H9 (cell line): ENCODE measurements at regions not wholly inside any gene's neighbourhood (a gene's known extent, or its start where the extent isn't known, plus 50 kb on each side); places are given as distances from the start of the nearest gene placed in this dataset.

ENCODE experiments used
- DNase-seq: peaks from one replicate; pipeline ENCODE4 v3.0.0-alpha.2; 2017
- H2AFZ ChIP-seq: one replicate; pipeline ENCODE4 v1.6.1; 2013; ENCODE audit warnings: mild to moderate bottlenecking, low read length, control low read depth, moderate library complexity
- H2AK5ac ChIP-seq: 2 replicates; pipeline ENCODE4 v1.6.1; 2013; ENCODE audit warnings: low read length, control low read depth, mixed read lengths; ENCODE audit not compliant: insufficient read length
- H2BK120ac ChIP-seq: one replicate; pipeline ENCODE4 v1.6.1; 2013; ENCODE audit warnings: low read depth, mild to moderate bottlenecking, low read length, control low read depth, inconsistent platforms; ENCODE audit not compliant: poor library complexity, severe bottlenecking
- H2BK12ac ChIP-seq: 2 replicates; pipeline ENCODE4 v1.6.1; 2013; ENCODE audit warnings: low read length, control low read depth, mixed read lengths, low read depth; ENCODE audit not compliant: insufficient read length
- H2BK15ac ChIP-seq: 2 replicates; pipeline ENCODE4 v1.6.1; 2013; ENCODE audit warnings: low read depth, low read length, control low read depth
- H2BK20ac ChIP-seq: one replicate; pipeline ENCODE4 v1.6.1; 2013; ENCODE audit warnings: low read depth, mild to moderate bottlenecking, low read length, control low read depth, inconsistent platforms; ENCODE audit not compliant: poor library complexity, severe bottlenecking
- H2BK5ac ChIP-seq: 2 replicates; pipeline ENCODE4 v1.6.1; 2013; ENCODE audit warnings: low read length, control low read depth, mixed read lengths; ENCODE audit not compliant: insufficient read length
- H3K14ac ChIP-seq: 2 replicates; pipeline ENCODE4 v1.6.1; 2013; ENCODE audit warnings: low read length, control low read depth; ENCODE audit not compliant: insufficient read depth
- H3K18ac ChIP-seq: 2 replicates; pipeline ENCODE4 v1.6.1; 2013; ENCODE audit warnings: low read depth, mild to moderate bottlenecking, mixed read lengths, low read length, control low read depth; ENCODE audit not compliant: insufficient read length
- H3K23ac ChIP-seq: 2 replicates; pipeline ENCODE4 v1.6.1; 2013; ENCODE audit warnings: low read length, control low read depth, mixed read lengths, low read depth; ENCODE audit not compliant: insufficient read length
- H3K23me2 ChIP-seq: 2 replicates; pipeline ENCODE4 v1.6.1; 2013; ENCODE audit warnings: low read depth, mild to moderate bottlenecking, mixed read lengths, low read length, control low read depth; ENCODE audit not compliant: insufficient read length, poor library complexity, severe bottlenecking
- H3K27ac ChIP-seq: 2 replicates; pipeline ENCODE4 v1.5.1; 2013; ENCODE audit warnings: low read length, control low read depth, mixed read lengths, low read depth; ENCODE audit not compliant: insufficient read length
- H3K27me3 ChIP-seq: 2 replicates; pipeline ENCODE4 v1.6.1; 2013; ENCODE audit warnings: low read length, control low read depth, inconsistent platforms; ENCODE audit not compliant: insufficient read depth
- H3K4ac ChIP-seq: 2 replicates; pipeline ENCODE4 v1.6.1; 2013; ENCODE audit warnings: low read depth, mild to moderate bottlenecking, control low read depth, inconsistent platforms, low read length, moderate library complexity
- H3K4me1 ChIP-seq: 2 replicates; pipeline ENCODE4 v1.6.1; 2013; ENCODE audit warnings: low read length, control low read depth, inconsistent platforms; ENCODE audit not compliant: insufficient read depth
- H3K4me2 ChIP-seq: 2 replicates; pipeline ENCODE4 v1.6.1; 2013; ENCODE audit warnings: low read length, control low read depth, mixed read lengths; ENCODE audit not compliant: insufficient read length, insufficient read depth
- H3K56ac ChIP-seq: 2 replicates; pipeline ENCODE4 v1.6.1; 2013; ENCODE audit warnings: low read depth, mild to moderate bottlenecking, mixed read lengths, low read length, control low read depth; ENCODE audit not compliant: insufficient read length
- H3K79me1 ChIP-seq: 2 replicates; pipeline ENCODE4 v1.6.1; 2013; ENCODE audit warnings: low read depth, mild to moderate bottlenecking, moderate library complexity, low read length, control low read depth, inconsistent platforms; ENCODE audit not compliant: insufficient read depth, poor library complexity, severe bottlenecking
- H3K79me2 ChIP-seq: 2 replicates; pipeline ENCODE4 v1.6.1; 2013; ENCODE audit warnings: low read length, control low read depth, inconsistent platforms; ENCODE audit not compliant: insufficient read depth
- H3K9ac ChIP-seq: 2 replicates; pipeline ENCODE4 v1.6.1; 2013; ENCODE audit warnings: low read length, control low read depth, mixed read lengths; ENCODE audit not compliant: insufficient read length; ENCODE audit errors: extremely low read depth
- H3K9me3 ChIP-seq: one replicate; pipeline ENCODE4 v1.6.1; 2013; ENCODE audit warnings: low read depth, low read length, inconsistent platforms; ENCODE audit not compliant: control insufficient read depth
- H3T11ph ChIP-seq: one replicate; pipeline ENCODE4 v1.6.1; 2013; ENCODE audit warnings: mild to moderate bottlenecking, low read length, control low read depth, inconsistent platforms
- H4K20me1 ChIP-seq: one replicate; pipeline ENCODE4 v1.6.1; 2013; ENCODE audit not compliant: control insufficient read depth, insufficient read length, insufficient read depth
- H4K5ac ChIP-seq: 2 replicates; pipeline ENCODE4 v1.6.1; 2013; ENCODE audit warnings: low read depth, mild to moderate bottlenecking, mixed read lengths, low read length, control low read depth; ENCODE audit not compliant: insufficient read length
- H4K8ac ChIP-seq: replicated peaks from 2 replicates; pipeline ENCODE4 v1.6.1; 2013; ENCODE audit warnings: low read length, control low read depth, mixed read lengths, low read depth; ENCODE audit not compliant: insufficient read length
- H4K91ac ChIP-seq: 2 replicates; pipeline ENCODE4 v1.6.1; 2013; ENCODE audit warnings: low read depth, mild to moderate bottlenecking, moderate library complexity, mixed read lengths, low read length, control low read depth; ENCODE audit not compliant: insufficient read length
- H3K27ac Mint-ChIP-seq, 3 experiments: 2 replicates in 2 of 3; 3 replicates in 1 of 3; pipeline ENCODE4 v1.8.0; 2020 to 2021; ENCODE audit warnings: mixed read lengths in 3 of 3, mild to moderate bottlenecking in 1 of 3, moderate library complexity in 1 of 3
- H3K27me3 Mint-ChIP-seq: 2 replicates; pipeline ENCODE4 v1.8.0; 2021; ENCODE audit warnings: low read depth, mild to moderate bottlenecking, moderate library complexity, mixed read lengths
- H3K36me3 Mint-ChIP-seq, 3 experiments: 2 replicates in 2 of 3; 3 replicates in 1 of 3; pipeline ENCODE4 v1.8.0; 2020 to 2021; ENCODE audit warnings: low read depth in 3 of 3, mixed read lengths in 3 of 3; ENCODE audit not compliant: insufficient read depth in 1 of 3
- H3K4me1 Mint-ChIP-seq, 2 experiments: 2 replicates each; pipeline ENCODE4 v1.8.0; 2020; ENCODE audit warnings: mixed read lengths in 2 of 2
- H3K4me3 Mint-ChIP-seq, 2 experiments: 2 replicates in 1 of 2; 3 replicates in 1 of 2; pipeline ENCODE4 v1.8.0; 2020 to 2021; ENCODE audit warnings: mild to moderate bottlenecking in 2 of 2, mixed read lengths in 2 of 2, moderate library complexity in 1 of 2
- H3K9me3 Mint-ChIP-seq, 2 experiments: 2 replicates in 1 of 2; 3 replicates in 1 of 2; pipeline ENCODE4 v1.8.0; 2020; ENCODE audit warnings: mild to moderate bottlenecking in 2 of 2, mixed read lengths in 2 of 2, moderate library complexity in 1 of 2
- CTCF ChIP-seq: fragments of 200-600 bp; sonication (generic); conservative IDR thresholded peaks from 3 replicates; pipeline ENCODE4 v1.8.0; 2021; ENCODE audit warnings: antibody characterized with exemption, mild to moderate bottlenecking
- WGBS: extraction: QIAGEN DNeasy Blood & Tissue Kit; methylation state at CpG from one replicate; pipeline ENCODE4 v1.1.7; 2013; ENCODE audit warnings: missing lambda C conversion rate, low lambda C conversion rate, mixed read lengths; ENCODE audit not compliant: insufficient read length; ENCODE audit errors: extremely low coverage; 5-methylcytosine and 5-hydroxymethylcytosine counted together

- Histone ChIP-seq H3K23ac (no peak overlapping the region), H3K27me3 (no peaks in the 10 kb centered on the region; the same call in 1 of the 2 replicates), H4K5ac (no peak overlapping the region), H2BK12ac (no peak overlapping the region), H3K9ac (no peak overlapping the region), H3K79me1 (no peaks in the 10 kb centered on the region), H3T11ph (no peak overlapping the region), H2BK5ac (no peak overlapping the region), H3K27ac (no peak overlapping the region), H2AK5ac (no peak overlapping the region), H4K8ac (no peak overlapping the region), H3K4ac (no peak overlapping the region), H3K56ac (no peak overlapping the region), H3K4me2 (no peak overlapping the region), H3K79me2 (no peaks in the 10 kb centered on the region), H2AFZ (no peak overlapping the region), H2BK120ac (no peak overlapping the region), H3K14ac (no peak overlapping the region), H3K18ac (no peak overlapping the region), H3K23me2 (no peaks in the 10 kb centered on the region), H2BK15ac (no peak overlapping the region), H4K91ac (no peak overlapping the region), H3K9me3 (no peaks in the 10 kb centered on the region), H3K4me1 (no peaks in the 10 kb centered on the region), H2BK20ac (no peak overlapping the region), H4K20me1 (no peaks in the 10 kb centered on the region)
- H3K27me3 Mint-ChIP-seq: peaks cover 24% of the 10 kb centered on the region
- no peaks in the 10 kb centered on the region; a peak in 1 of 7 replicates for H3K36me3 Mint-ChIP-seq
- H3K4me1 Mint-ChIP-seq: peaks cover 21 to 51% of the 10 kb centered on the region in 2 experiments
- no peak overlapping the region for H3K4me3 Mint-ChIP-seq
- no peak overlapping the region for H3K27ac Mint-ChIP-seq
- H3K9me3 Mint-ChIP-seq: no peaks in the 10 kb centered on the region
- no CpG with 5 or more reads among the region's 10 CpGs for WGBS
- TF ChIP-seq CTCF: peak; percentile 67
- DNase-seq: peak; percentile 87
Measured at GRCh38 chr17:74008196-74008595, 195.3 kb upstream of the RPL38 start.
